ENCODE measurements at regions not wholly inside any gene's neighbourhood (a gene's known extent, or its start where the extent isn't known, plus 50 kb on each side); places are given as distances from the start of the nearest gene placed in this dataset.
"Not testable (repeated sequence)": the region's sequence is repeated elsewhere in the genome, so short reads cannot be mapped to it uniquely, and the experiment has no call there.

- no peak overlapping the region for H3K4me3 ChIP-seq
- H3K9me3 ChIP-seq, result peaks cover 7% of the 10 kb centered on the region
- intact Hi-C loops (cut with DNase I, micrococcal nuclease), result no loop called here
- no peaks in the 10 kb centered on the region for H3K4me1 ChIP-seq (ENCODE audit: low read depth)
- TF ChIP-seq CTCF (IDR thresholded peaks at IDR 0.05), result no peak
- peak; percentile 22 for ATAC-seq
- H3K36me3 ChIP-seq (ENCODE audit: low read depth), result no peaks in the 10 kb centered on the region
- DNase-seq, result peak in 1 of 3 donors; percentile 14
Measured at GRCh38 chr14:85071447-85071846, 458.5 kb upstream of the FLRT2 start.

GRCh38 chr14:85074955-85075354, 455.0 kb upstream of the FLRT2 start:
- TF ChIP-seq CTCF (IDR thresholded peaks at IDR 0.05), result no peak
- intact Hi-C loops (cut with DNase I, micrococcal nuclease), result no loop called here
- DNase-seq (no peak), ATAC-seq (no peak)
- Histone ChIP-seq H3K36me3 (ENCODE audit: low read depth) (no peaks in the 10 kb centered on the region), H3K4me3 (no peak overlapping the region), H3K9me3 (peaks cover 7% of the 10 kb centered on the region), H3K4me1 (ENCODE audit: low read depth) (no peaks in the 10 kb centered on the region)

DNA sequence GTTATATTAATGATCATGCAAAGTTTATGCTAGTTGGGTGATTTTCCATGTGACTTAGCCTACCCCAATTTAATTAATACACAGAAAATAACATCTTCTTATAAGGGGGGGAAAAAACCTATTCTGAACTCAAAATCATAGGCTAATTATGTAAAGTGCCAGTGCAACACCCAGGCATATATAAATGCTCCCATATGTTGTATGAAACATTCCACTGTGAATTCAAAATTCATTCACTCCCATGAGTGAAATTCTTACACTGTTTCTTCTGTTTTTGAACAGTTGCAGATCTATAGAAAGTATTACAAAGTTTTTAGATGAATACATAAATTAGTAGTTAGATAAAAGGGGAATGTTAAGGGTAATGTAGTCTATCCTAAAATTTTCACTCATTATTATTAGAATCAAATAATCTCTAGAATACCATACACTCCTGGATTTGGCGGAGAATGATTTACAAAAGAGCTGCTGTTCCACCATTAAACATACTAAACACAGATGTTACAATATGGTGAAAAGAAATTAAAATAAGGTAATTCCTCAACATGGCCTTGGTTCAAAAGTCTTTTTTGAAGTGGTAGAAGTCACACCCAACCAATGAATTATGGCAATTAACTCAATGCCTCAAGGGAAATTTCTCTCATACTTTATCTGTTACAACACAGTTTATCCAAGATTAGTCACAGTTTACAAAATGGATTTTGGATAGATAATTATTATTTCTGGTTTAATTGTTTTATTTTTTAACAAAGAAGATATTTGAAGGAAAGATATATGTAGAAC, 454.1 kb upstream of the FLRT2 start:
- TF ChIP-seq CTCF (IDR thresholded peaks at IDR 0.05), result no peak
- no peak for DNase-seq
- no peak for ATAC-seq
- H3K4me1 ChIP-seq (ENCODE audit: low read depth), result no peaks in the 10 kb centered on the region
- no peaks in the 10 kb centered on the region for H3K36me3 ChIP-seq (ENCODE audit: low read depth)
- peaks cover 7% of the 10 kb centered on the region for H3K9me3 ChIP-seq
- no peak overlapping the region for H3K4me3 ChIP-seq
- intact Hi-C loops (cut with DNase I, micrococcal nuclease), result no loop called here

- H3K4me1 ChIP-seq (ENCODE audit: low read depth); intact Hi-C loops (cut with DNase I, micrococcal nuclease); DNase-seq; H3K9me3 ChIP-seq; H3K36me3 ChIP-seq (ENCODE audit: low read depth); ATAC-seq; H3K4me3 ChIP-seq: not testable (repeated sequence)
Measured at GRCh38 chr14:85077716-85078115, 452.2 kb upstream of the FLRT2 start.

DNA sequence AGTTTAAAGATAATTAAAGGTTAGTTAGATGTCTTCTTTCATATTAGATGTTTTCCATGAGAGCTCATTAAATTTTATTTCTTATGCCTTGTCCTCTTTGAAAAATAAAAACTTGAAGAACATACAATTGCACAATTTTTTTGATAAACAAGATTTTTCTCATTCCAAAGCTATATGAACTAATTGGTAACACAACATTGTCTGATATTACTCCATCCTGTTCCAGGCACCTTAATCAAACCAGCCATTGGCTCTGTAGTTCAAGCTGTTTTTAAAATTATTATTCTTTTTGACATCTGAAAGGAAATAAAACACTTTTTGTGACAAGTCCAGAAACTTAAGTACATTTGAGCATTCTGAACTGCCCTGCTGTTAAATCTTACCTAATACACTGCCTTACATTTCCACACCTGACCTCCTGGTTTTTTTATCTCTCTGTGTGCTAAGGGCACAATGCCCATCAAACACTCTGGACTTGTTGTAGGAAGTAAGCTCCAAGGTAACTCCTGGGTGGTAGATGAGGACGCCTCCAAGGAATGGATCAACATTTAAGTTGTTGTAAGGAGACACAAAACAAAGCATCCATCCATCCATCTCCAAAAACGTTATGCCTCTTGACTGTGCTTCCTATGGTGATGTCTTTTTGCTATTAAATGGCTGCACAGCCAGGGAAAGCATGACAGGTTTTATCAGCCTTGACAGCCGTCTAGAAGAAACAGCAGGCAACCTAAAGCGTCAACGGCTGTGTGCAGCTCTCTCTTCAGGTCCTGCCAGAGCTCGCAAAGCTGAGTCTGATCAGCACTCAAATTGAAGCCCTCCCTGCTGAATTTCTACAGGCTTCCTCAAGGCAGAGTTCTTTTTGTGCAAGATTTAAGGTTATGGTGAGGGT, 449.9 kb upstream of the FLRT2 start:
- Histone ChIP-seq H3K36me3 (ENCODE audit: low read depth) (no peaks in the 10 kb centered on the region), H3K9me3 (peaks cover 5% of the 10 kb centered on the region), H3K4me1 (ENCODE audit: low read depth) (no peaks in the 10 kb centered on the region), H3K4me3 (no peak overlapping the region)
- DNase-seq (no peak), ATAC-seq (no peak)
- no peak for TF ChIP-seq CTCF (IDR thresholded peaks at IDR 0.05)
- intact Hi-C loops (cut with DNase I, micrococcal nuclease), result no loop called here

DNA sequence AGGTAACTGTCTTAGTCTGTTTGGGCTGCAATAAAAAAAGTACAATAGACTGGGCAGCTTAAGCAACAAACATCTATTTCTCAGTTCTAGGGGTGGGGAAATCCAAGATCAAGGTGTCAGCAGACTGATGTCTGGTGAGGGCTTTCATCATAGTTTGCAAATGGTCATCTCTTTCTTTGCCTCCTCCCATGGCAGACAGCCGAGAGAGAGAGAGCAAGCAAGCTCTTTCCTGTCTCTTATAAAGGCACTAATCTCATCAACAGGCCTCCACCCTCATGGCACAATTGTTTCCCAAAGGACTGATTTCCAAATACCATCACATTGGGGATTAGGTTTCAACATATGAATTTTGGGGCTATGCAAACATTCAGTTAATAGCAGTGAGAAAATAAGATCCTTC, 445.6 kb upstream of the FLRT2 start:
- DNase-seq (no peak), ATAC-seq (no peak)
- no peak for TF ChIP-seq CTCF (IDR thresholded peaks at IDR 0.05)
- no peaks in the 10 kb centered on the region for H3K4me1 ChIP-seq (ENCODE audit: low read depth)
- intact Hi-C loops (cut with DNase I, micrococcal nuclease), result no loop called here
- H3K4me3 ChIP-seq, result no peak overlapping the region
- no peaks in the 10 kb centered on the region for H3K36me3 ChIP-seq (ENCODE audit: low read depth)
- peaks cover 9% of the 10 kb centered on the region for H3K9me3 ChIP-seq

Data from mucosa of descending colon (tissue), 3 donors.